NCI-H510A treated with DMSO at 0.1 percent for 48 hours (cell line): ENCODE measurements at regions not wholly inside any gene's neighbourhood (a gene's known extent, or its start where the extent isn't known, plus 50 kb on each side); places are given as distances from the start of the nearest gene placed in this dataset.
"Not testable (repeated sequence)": the region's sequence is repeated elsewhere in the genome, so short reads cannot be mapped to it uniquely, and the experiment has no call there.

Source experiments
- DNase-seq: peaks from one replicate; lab custom pipeline; 2025; lab: John Stamatoyannopoulos, UW

DNA sequence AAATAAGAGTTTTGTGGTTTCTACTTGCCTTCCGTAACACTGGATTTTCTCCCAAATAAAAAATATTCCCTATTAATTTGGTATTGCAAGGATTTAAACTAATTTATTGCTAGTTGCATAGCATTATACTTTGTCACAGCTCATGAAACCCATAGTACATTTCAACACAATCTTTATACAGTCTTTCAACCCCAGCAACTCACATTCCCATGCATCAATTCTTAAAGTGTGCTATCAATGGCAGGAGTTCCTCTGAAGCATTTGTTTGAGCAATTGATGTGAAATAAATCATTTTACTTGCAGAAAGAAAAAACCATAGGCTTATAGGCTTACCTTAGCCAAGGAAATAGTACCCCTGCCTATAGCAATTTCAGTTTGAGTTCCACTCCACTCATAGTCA, 251.9 kb downstream of the PAPSS1 start:
- DNase-seq, result no peak

DNA sequence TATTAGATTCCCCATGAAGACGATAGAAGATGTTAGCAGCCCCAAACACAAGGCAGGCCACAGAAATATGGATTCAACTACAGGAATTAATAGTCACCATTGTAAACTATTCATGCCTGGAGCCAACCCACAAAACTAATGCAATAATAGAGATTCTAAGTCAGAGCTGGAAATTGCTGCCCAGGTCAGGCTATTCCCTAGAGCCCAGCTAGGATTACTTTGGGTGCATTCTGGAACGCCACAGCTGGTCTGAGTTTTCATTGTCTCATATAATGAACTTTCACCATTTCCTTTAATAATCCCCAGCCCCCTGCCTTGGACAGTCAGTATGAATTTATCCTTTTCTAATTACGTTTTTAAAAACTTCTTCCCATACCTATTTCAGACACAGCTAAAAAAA, 252.6 kb downstream of the PAPSS1 start:
- DNase-seq, result no peak

DNA sequence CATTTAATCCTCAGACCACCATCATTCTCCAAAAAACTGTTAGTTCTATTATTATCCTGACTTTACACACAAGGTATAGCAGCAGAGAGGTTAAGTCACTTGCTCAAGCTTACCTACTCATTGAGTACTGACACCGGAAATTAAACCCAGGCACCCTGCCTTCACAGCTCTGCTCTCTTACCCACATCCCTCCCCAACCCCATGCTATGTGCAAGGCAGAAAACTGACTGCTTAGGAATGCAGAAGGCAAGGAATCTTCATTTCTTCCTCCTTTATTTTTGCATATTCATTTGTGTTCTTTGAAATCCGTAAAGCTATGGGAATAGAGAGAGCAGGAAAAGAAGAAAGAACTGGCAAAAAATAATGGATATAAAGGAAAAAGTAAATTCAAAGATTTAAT, 261.8 kb downstream of the PAPSS1 start:
- no peak for DNase-seq

DNA sequence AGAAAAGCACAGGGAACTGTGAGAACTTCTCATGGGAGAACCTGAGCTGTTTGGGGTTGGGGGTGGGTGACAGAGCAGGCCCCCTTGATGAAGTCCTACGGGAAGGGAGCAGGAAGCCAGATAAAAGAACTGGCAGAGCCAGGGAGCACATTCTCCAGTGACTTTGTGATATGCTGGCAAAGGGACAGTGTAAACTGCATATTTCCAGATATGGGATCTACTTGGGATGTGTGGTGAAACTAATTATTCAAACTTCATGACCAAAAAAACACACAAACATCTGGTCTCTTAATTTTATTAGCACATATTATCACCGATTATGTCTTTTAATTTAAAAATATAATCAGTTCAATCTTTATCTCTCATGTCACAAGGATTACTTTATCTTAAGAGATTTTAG, 266.0 kb downstream of the PAPSS1 start:
- no peak for DNase-seq

DNA sequence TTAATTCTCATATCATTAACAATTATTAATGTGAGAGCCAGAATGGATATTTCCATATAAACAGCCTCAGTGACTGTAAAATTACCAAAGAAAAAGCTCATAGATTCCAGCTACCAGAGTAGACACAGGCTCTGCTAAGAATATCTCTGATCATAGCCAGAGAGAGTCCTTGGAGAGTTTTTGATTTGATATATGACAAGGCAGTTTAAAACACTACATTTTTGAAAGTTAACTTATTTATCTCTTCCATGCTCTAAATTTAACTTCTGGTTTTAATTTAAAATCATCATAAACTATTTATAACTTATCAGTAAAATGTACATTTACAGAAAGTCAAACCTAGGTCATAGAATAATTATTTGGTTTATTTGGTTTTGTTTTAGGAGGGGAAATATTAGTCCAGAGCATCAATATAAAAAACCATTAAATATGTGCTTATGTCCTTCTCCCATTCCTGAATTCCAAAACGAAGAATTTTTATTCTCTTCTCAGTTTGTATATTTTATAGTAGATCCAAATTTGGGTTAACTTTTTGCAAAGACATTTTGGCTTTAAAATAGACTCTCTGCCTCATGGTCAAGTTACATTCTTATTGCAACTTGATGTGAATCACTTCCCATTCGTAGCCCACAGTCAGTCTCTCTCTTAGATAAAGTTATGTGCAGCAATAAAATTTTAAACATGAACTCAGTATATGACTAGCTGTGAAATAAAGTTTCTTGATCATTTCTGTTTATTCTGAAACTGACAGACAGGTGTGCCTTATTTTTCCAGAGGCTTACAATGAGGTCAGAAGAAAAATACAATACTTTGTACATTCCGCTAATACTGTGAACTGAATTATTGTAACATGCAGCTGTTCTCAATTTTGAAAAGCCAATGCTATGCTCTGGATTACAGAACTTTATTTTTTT, 267.1 kb downstream of the PAPSS1 start:
- no peak for DNase-seq

GRCh38 chr4:107449611-107450369, 270.2 kb downstream of the PAPSS1 start:
- no peak for DNase-seq

DNA sequence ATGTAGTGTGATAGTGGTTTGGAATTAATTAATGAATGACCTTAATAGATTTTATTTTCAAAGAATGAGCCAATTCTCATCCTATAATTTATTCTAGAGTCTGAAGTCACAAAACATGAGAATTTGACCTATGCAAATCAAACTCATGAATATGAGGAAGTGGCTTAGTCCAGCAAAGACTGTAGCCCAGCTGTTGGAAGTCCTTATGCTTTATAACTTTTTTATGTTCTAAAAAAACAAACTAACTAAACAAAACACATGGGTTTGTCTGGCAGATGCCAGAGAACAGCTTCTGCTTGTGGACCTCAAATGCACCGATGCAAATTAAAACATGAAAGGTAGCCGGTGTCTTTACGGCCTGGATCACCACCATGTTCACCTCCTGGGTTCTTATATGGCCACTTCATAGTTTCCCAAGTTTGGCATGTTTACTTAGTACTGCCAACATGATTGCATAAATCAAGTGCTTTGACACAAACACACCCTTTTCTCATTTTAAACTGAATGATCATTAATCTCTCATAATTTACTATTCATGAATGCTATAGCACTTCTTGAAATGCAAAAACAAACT, 277.4 kb downstream of the PAPSS1 start:
- DNase-seq, result no peak

GRCh38 chr4:107439401-107439800, 280.6 kb downstream of the PAPSS1 start:
- DNase-seq, result no peak

- not testable (repeated sequence) for DNase-seq
Observed at GRCh38 chr4:107436471-107436870, 283.6 kb downstream of the PAPSS1 start.

DNA sequence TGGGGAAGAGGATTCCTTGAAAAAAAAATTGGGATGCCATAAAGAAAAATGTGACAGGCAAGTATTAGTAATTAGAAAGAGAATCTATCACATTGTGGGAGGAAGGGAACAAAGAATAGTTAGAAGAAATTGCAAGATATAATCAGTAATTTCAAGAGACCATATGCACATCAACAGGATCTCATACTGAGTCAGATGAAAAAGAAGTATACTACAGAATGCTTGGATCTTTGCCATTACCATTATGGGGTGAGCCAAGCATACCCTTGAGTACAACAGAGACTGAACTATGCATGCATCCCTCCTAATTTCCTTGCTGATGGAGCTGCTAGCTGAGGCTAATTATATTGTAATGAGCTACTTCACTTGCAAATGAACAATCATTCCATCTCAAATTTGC, 287.6 kb downstream of the PAPSS1 start:
- no peak for DNase-seq

- no peak for DNase-seq
Observed at GRCh38 chr4:107423677-107424405, 296.2 kb downstream of the PAPSS1 start.

- DNase-seq, result not testable (repeated sequence)
Observed at GRCh38 chr4:107419536-107419935, 300.5 kb downstream of the PAPSS1 start.

DNA sequence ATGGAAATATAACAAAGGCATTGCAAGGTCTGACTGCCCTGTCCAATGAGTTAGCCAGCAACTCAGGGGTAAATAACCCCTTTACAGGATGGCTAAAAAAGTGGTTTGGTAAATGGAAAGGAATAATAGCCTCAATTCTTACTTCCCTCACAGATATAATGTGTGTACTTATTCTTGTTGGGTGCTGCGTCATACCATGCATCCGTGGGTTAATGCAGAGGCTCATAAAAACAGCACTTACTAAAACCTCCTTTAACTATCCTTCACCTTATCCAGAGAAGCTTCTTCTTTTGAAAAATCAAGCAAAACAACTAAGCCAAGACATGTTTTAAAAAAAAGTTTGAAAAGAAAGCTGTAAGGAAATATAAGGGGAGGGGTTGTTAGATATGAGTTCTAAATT, 301.0 kb downstream of the PAPSS1 start:
- no peak for DNase-seq

GRCh38 chr4:107415490-107415889, 304.5 kb downstream of the PAPSS1 start:
- not testable (repeated sequence) for DNase-seq

- not testable (repeated sequence) for DNase-seq
Observed at GRCh38 chr4:107409872-107410271, 310.2 kb downstream of the PAPSS1 start.

GRCh38 chr4:107408968-107409367, 311.1 kb downstream of the PAPSS1 start:
- DNase-seq, result no peak

DNA sequence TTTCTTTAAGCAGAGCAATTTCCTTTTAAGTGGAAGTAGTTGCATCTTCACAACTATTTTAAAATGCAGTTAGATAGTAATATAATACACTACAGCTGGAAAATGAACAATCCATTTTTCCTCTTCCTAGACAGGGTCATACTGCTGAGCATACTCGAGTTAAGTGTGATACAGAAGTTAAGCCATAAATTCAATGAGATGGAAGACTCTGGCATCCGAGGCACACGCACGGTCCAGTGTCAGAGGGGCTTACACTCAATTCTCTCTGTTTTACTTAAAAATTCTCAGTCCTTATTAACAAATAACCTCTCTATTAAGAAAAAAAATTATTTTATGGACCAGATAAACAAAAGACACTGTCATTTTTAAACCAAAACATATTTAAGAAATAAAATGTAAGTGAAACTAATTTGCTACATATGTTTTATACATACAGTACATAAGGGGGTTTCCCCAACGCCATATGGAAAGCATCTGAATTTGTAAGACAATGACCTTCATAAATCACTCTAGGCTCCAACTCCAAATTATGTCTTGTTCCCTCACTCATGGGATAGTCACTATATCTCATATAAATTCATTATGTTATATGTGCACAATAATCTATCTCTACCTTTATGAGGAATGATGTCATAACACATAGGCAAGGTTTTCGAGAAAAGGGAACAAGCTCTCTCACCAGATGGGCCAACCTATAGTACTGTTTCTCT, 315.3 kb downstream of the PAPSS1 start:
- no peak for DNase-seq

GRCh38 chr4:107402291-107402690, 317.7 kb downstream of the PAPSS1 start:
- no peak for DNase-seq

DNA sequence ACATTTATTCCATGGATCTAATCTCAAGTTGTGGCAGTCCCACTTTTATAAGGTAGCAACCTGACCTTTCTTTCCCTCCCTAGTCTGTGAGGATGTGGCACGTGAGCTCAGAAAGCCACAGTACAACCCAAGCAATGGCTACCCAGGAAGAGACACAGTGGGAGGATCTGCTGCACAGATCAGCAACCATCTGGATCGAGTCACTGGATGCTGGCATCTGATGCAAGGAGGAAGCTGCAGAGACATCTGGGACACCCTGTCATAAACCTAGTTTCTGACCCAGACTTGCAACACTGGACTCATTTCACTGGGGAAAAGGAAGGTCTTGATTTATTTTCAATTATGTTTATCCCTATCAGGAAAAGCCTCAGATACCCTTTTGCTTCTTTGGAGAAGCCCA, 327.1 kb downstream of the PAPSS1 start:
- no peak for DNase-seq

DNA sequence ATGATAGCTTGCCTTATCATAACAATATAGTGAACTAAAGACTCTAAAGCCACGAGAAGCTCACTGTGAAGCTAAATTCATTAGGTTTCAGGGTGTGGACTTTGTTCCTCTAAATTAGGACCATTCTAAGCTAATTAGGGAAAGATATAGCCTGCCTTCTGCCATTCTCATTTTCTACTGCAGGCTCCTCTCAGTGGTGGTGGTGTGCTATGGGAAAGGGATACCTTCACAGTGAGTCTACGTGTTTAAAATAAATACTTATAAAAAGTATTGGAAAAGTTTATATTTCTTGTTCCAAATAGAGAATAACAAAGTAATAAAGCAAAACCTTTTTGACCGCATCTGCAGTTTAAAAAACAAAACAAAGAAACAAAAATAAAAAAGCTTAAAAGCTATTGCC, 327.7 kb downstream of the PAPSS1 start:
- DNase-seq, result no peak

DNA sequence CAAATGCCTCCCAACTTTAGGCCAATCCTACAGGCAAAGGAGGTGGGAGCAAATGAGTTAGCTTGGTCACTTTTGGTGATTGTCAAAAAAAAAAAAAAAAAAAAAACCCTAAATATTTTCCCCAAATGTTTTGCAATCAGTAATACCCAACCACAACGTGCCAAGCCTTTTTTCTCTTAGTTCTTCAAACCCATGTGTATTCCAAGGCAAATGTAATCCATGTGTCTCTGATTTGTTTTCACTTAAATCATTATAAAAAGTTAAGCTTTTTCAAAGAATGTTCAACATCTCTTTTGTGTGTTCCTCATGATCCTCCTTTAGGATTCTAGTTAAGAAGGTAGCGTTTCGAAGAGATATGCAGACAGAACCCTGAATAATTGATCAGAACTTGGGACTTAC, 328.4 kb downstream of the PAPSS1 start:
- DNase-seq, result no peak
